Activated CD8-positive, alpha-beta T cell treated with anti-CD3 and anti-CD28 coated beads for 36 hours (primary cell): ENCODE measurements at regions not wholly inside any gene's neighbourhood (a gene's known extent, or its start where the extent isn't known, plus 50 kb on each side); places are given as distances from the start of the nearest gene placed in this dataset.

Experiments used
- ATAC-seq: fragments of 200-7000 bp; cut with Tn5 transposase; one replicate; pipeline ENCODE4 v1.10.0; 2021; ENCODE audit warnings: mild to moderate bottlenecking, moderate library complexity
- CTCF ChIA-PET: fragments of 350-600 bp; sonication (Branson Sonifier 250); formaldehyde crosslinking; loops from one replicate; lab custom pipeline; 2021; ENCODE audit warnings: antibody characterized with exemption; lab: Charles Lee
- POLR2A ChIA-PET: fragments of 350-600 bp; sonication (Branson Sonifier 250); formaldehyde crosslinking; loops from one replicate; lab custom pipeline; 2021; ENCODE audit warnings: antibody characterized with exemption; lab: Charles Lee
- DNase-seq: peaks from one replicate; pipeline ENCODE4 v3.0.0-alpha.2; 2020
- H3K27ac Mint-ChIP-seq: one replicate; pipeline ENCODE4 v1.8.0; 2021; ENCODE audit warnings: mild to moderate bottlenecking, mixed read lengths
- H3K27me3 Mint-ChIP-seq: one replicate; pipeline ENCODE4 v1.8.0; 2021; ENCODE audit warnings: mixed read lengths
- H3K36me3 Mint-ChIP-seq: one replicate; pipeline ENCODE4 v1.8.0; 2021; ENCODE audit warnings: low read depth, mixed read lengths
- H3K4me1 Mint-ChIP-seq: one replicate; pipeline ENCODE4 v1.8.0; 2021; ENCODE audit warnings: low read depth, mixed read lengths
- H3K4me3 Mint-ChIP-seq: one replicate; pipeline ENCODE4 v1.8.0; 2021; ENCODE audit warnings: mild to moderate bottlenecking, moderate library complexity, mixed read lengths
- H3K9me3 Mint-ChIP-seq: one replicate; pipeline ENCODE4 v1.8.0; 2021; ENCODE audit warnings: mixed read lengths
- intact Hi-C: fragments of 100-400 bp; cut with micrococcal nuclease; formaldehyde crosslinking; loops from one replicate; pipeline ENCODE4 v1.10.0; 2022
- TF ChIP-seq, protein P1 (sequence below): fragments of 200-600 bp; IDR thresholded peaks from one replicate; pipeline ENCODE4 v1.8.0; 2022; ENCODE audit warnings: antibody characterized with exemption, mild to moderate bottlenecking

DNA sequence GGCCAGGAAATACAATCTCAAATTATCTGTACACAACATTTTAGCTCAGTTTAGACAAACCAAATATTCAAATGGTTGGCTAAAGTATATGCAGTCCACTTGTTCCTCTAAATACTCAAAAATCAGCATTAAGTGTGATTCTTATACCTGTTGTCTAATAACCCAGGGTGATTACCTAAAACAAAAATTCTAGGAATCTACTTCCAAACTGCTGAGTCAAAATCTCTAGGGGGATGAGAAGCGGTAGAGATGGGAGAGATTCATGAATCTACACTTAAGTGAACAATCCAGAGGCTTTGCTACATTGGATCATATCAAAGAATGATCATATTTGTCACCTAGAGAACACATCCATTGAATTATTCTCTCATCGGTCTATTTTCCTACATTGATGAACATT lies 420.9 kb upstream of the PKDCC start:
- H3K9me3 Mint-ChIP-seq, result no peaks in the 10 kb centered on the region
- H3K27me3 Mint-ChIP-seq, result no peaks in the 10 kb centered on the region
- ATAC-seq, result no peak
- ChIA-PET CTCF (no interaction called here), POLR2A (no interaction called here)
- TF ChIP-seq, protein P1, sequence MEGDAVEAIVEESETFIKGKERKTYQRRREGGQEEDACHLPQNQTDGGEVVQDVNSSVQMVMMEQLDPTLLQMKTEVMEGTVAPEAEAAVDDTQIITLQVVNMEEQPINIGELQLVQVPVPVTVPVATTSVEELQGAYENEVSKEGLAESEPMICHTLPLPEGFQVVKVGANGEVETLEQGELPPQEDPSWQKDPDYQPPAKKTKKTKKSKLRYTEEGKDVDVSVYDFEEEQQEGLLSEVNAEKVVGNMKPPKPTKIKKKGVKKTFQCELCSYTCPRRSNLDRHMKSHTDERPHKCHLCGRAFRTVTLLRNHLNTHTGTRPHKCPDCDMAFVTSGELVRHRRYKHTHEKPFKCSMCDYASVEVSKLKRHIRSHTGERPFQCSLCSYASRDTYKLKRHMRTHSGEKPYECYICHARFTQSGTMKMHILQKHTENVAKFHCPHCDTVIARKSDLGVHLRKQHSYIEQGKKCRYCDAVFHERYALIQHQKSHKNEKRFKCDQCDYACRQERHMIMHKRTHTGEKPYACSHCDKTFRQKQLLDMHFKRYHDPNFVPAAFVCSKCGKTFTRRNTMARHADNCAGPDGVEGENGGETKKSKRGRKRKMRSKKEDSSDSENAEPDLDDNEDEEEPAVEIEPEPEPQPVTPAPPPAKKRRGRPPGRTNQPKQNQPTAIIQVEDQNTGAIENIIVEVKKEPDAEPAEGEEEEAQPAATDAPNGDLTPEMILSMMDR, result no peak
- H3K4me3 Mint-ChIP-seq, result no peak overlapping the region
- no peak overlapping the region for H3K27ac Mint-ChIP-seq
- H3K4me1 Mint-ChIP-seq, result no peaks in the 10 kb centered on the region
- DNase-seq, result no peak
- intact Hi-C loops, result no loop called here
- no peaks in the 10 kb centered on the region for H3K36me3 Mint-ChIP-seq

DNA sequence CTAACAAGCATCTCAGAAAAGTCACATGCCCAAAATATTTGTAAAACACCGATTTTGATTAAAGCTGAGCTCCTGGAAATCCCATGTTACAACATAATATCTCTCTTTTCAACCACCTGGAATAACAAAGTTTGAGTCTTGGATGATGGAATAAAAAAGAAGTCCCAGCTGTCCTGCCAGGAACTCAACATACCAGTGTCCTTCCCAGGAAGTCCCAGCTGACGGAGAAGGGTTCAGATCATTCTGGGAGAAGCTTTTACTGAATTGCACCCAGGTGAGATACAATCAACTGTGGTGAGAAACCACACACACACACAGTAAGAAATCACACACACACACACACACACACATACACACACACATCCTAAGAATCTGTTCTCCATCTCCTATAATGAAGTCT lies 413.1 kb upstream of the PKDCC start:
- Mint-ChIP-seq H3K27me3 (peaks cover 3% of the 10 kb centered on the region), H3K9me3 (no peaks in the 10 kb centered on the region), H3K27ac (no peak overlapping the region), H3K4me3 (no peak overlapping the region), H3K4me1 (no peaks in the 10 kb centered on the region), H3K36me3 (no peaks in the 10 kb centered on the region)
- ATAC-seq (no peak), DNase-seq (no peak)
- ChIA-PET POLR2A (interaction anchor here (0.6 kb wide), 1 partner anchor 26 kb away, joined by 3 read pairs; no protein-coding TSS in a partner anchor), CTCF (interaction anchor here (0.7 kb wide), 1 partner anchor 164 kb away, joined by 3 read pairs; no protein-coding TSS in a partner anchor)
- TF ChIP-seq, protein P1, result no peak
- intact Hi-C loops, result no loop called here

DNA sequence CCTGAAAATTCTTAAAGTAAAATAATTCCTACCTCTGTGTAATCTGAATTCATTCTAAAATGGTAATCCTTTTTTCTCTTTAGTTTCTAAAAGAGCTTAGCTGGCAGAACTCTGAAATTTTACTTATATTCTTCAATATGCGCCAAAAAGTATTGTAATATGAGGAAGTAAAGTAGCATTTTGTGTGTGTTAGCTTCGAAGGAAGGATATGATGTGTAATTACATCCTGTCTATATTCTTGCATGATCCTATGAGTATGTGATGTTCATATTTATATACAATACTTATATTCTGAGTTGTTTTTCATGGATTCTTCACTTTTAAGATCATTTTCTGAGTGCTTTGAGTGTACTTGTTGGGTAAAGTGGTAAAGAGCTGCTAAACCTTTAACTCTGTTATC lies 402.9 kb upstream of the PKDCC start:
- TF ChIP-seq, protein P1, result no peak
- POLR2A ChIA-PET, result no interaction called here
- intact Hi-C loops, result no loop called here
- DNase-seq, result no peak
- no peak overlapping the region for H3K4me3 Mint-ChIP-seq
- no peaks in the 10 kb centered on the region for H3K4me1 Mint-ChIP-seq
- CTCF ChIA-PET, result no interaction called here
- H3K9me3 Mint-ChIP-seq, result no peaks in the 10 kb centered on the region
- no peaks in the 10 kb centered on the region for H3K36me3 Mint-ChIP-seq
- H3K27me3 Mint-ChIP-seq, result no peaks in the 10 kb centered on the region
- H3K27ac Mint-ChIP-seq, result no peak overlapping the region
- ATAC-seq, result no peak

DNA sequence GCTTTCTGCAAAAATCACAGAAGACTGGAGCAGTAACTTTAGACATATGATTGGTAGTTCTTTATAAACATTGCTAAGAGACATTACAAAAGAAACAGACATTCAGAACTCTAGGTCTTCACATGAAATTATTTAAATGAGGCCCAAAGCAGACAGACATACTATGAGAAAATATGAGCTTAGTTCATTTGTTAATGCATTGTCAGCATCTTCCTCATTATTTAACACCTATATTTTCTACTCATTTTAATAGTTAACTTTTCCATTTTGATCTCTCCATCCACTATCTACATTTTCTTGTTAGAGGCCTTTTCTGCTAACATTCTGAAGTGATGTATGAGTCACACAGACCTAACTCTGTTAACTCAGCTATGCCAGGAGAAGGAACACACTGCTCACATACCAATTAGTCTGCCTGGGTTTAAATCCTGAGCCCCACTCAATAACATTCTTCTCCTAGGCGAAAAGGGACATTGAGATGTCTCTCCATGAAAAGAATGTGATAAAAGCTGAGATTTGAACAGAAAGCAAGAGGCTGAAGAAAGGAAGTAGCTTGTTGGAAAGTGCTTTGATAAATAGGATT lies 400.3 kb upstream of the PKDCC start:
- TF ChIP-seq, protein P1, result no peak
- no peaks in the 10 kb centered on the region for H3K36me3 Mint-ChIP-seq
- H3K4me1 Mint-ChIP-seq, result no peaks in the 10 kb centered on the region
- intact Hi-C loops, result no loop called here
- ChIA-PET POLR2A (interaction anchor here (0.6 kb wide), 1 partner anchor 78 kb away, joined by 3 read pairs; no protein-coding TSS in a partner anchor), CTCF (no interaction called here)
- ATAC-seq (no peak), DNase-seq (no peak)
- H3K4me3 Mint-ChIP-seq, result no peak overlapping the region
- no peaks in the 10 kb centered on the region for H3K27me3 Mint-ChIP-seq
- H3K27ac Mint-ChIP-seq, result no peak overlapping the region
- H3K9me3 Mint-ChIP-seq, result no peaks in the 10 kb centered on the region

DNA sequence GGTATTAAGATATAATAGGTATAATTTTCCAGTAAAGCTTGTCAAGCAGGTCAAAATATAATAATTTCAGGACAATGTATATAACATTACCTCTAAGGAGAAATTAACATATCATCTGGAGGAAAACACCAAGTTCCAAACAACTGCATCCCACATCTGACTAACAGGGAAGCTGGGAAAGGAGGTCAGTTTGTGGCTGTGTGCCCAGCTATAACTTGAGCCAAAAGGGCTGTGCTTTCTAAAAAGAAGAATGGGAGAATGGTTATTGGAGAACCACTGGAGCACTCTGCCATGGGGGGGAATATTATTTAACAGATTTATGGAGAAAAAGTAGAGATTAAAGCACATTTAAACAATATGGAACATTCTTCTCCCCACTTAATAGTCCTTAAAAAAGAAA lies 390.6 kb upstream of the PKDCC start:
- POLR2A ChIA-PET, result no interaction called here
- Mint-ChIP-seq H3K27me3 (no peaks in the 10 kb centered on the region), H3K4me3 (no peak overlapping the region), H3K4me1 (no peaks in the 10 kb centered on the region), H3K27ac (no peak overlapping the region), H3K36me3 (no peaks in the 10 kb centered on the region), H3K9me3 (no peaks in the 10 kb centered on the region)
- CTCF ChIA-PET, result no interaction called here
- intact Hi-C loops, result loop anchor here (10.0 kb wide), 1 partner anchor 62 kb away; no protein-coding TSS in a partner anchor
- DNase-seq (no peak), ATAC-seq (no peak)
- TF ChIP-seq, protein P1, result no peak
